Motor neuron (in vitro differentiated cells): ENCODE measurements at regions not wholly inside any gene's neighbourhood (a gene's known extent, or its start where the extent isn't known, plus 50 kb on each side); places are given as distances from the start of the nearest gene placed in this dataset.

Experiments
- ATAC-seq, 8 experiments: fragments of 200-7000 bp; cut with Tn5 transposase; replicated peaks in 6 of 8; 2 replicates each; pipeline ENCODE4 v1.8.0; 2021; ENCODE audit warnings: mild to moderate bottlenecking in 8 of 8, moderate library complexity in 8 of 8
- H3K27ac ChIP-seq, 2 donors: fragments of 250-450 bp; sonication (Bioruptor Pico); 2 replicates each; pipeline ENCODE4 v1.9.0; 2021; ENCODE audit warnings: antibody characterized with exemption in 2 of 2, mild to moderate bottlenecking in 2 of 2, moderate library complexity in 1 of 2
- H3K4me1 ChIP-seq, 2 donors: fragments of 250-450 bp; sonication (Bioruptor Pico); replicated peaks in 1 of 2; 2 replicates each; pipeline ENCODE4 v1.6.1; 2021; ENCODE audit warnings: antibody characterized with exemption in 2 of 2, mild to moderate bottlenecking in 2 of 2, moderate library complexity in 1 of 2
- H3K4me3 ChIP-seq, 5 donors: fragments of 250-450 bp; sonication (Bioruptor Pico); 2 replicates each; pipeline ENCODE4 v1.9.0; 2021; ENCODE audit warnings: antibody characterized with exemption in 5 of 5, mild to moderate bottlenecking in 5 of 5, moderate library complexity in 4 of 5
- WGBS, 10 experiments: fragments of 450-650 bp; shearing (Covaris generic); methylation state at CpG; one replicate each; pipeline ENCODE4 v1.0.0; 2022; 5-methylcytosine and 5-hydroxymethylcytosine counted together
- in situ Hi-C, 9 experiments: fragments of 400-800 bp; cut with MboI; loops; one replicate each; pipeline ENCODE4 v1.15.0; 2021; ENCODE audit warnings: low sequenced_read_pairs in 9 of 9, low pct_unique_long_range_greater_than_20kb in 2 of 9; ENCODE audit not compliant: unreplicated experiment in 9 of 9

DNA sequence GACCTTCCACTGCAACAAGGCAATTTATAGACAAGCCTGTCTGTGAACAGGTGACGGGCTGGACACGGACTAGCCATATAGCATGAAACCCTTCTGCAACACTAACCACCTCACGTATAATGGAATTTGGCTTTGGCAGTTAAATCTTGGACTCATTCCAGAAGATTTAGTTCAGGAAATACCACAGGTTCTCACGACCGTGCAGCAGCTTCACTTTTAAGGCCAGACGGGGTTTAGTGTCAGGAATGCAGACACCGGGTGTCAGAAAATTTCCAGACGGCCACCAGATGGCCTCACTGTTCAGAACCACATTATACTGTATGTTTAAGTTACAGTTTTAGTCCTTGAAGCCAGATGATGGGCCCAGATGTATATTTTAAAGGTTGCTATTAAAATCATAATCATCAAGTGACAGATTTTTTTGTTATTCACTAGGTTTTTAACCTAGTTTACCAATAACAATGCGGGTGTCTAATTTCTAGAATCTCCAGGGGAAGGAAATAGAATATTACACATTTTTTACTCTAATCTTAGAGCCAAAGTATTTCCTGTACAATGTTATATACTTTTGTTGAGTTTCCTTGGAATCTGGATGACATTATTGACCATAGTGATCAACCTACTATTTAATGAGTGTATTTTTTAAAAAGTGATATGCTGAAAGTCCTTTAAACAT, 90.5 kb upstream of the TMPO start:
- WGBS, 10 experiments, result 0 to 100% (median 20%) methylated on average over 1 to 9 of the region's 9 CpGs; no CpG with 5 or more reads in 1 of the 10 experiments
- Histone ChIP-seq H3K27ac (no peak overlapping the region), H3K4me1 (no peaks in the 10 kb centered on the region), H3K4me3 (no peak overlapping the region)
- in situ Hi-C loops, result no loop called here
- ATAC-seq, result peak; percentile 40 to 98 (median 71)

DNA sequence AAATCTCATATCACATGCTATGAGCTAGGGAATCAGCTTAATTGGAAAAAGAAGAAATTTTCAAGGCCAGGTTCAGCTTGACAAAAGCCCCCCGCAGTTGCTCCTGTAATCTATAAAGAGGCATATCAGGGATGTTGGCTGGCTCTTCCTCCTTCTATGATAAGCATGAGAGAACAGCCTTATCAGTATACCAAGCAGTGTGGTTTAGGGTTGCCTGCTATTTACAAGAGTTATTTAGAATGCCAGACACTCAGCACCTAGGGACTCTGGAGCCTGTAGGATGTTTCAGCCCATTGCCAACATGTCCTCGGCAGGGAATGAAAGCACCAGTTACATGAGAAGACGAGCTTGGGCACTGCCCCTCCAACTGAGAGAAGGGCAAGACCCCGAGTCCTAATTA, 89.5 kb upstream of the TMPO start:
- in situ Hi-C loops, result no loop called here
- H3K4me1 ChIP-seq, result no peaks in the 10 kb centered on the region
- WGBS, 10 experiments, result 21 to 84% (median 74%) methylated on average over 1 to 4 of the region's 4 CpGs; no CpG with 5 or more reads in 2 of the 10 experiments
- H3K27ac ChIP-seq, result no peak overlapping the region
- no peak overlapping the region for H3K4me3 ChIP-seq
- ATAC-seq, result no peak

DNA sequence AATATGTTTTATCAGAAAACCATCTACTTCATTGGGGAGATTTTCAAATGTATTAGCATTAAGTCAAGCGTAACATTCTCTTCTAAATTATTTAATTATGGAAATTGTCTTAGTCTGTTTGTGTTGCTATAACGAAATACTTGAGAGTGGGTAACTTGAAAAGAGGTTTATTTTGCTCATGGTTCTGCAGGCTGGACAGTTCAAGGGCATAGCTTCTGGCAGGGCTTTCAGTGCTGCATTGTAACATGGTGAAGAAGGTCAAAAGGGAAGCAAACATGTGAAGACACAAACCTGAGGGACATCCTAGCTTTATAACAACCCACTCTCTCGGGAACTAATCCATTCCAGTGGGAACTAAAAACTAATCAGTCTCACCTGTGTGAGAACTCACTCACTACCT, 84.3 kb upstream of the TMPO start:
- Histone ChIP-seq H3K27ac (no peak overlapping the region), H3K4me3 (no peak overlapping the region), H3K4me1 (no peaks in the 10 kb centered on the region)
- WGBS, 10 experiments, result 50 to 100% (median 85%) methylated on average over 1 to 3 of the region's 3 CpGs
- ATAC-seq, result no peak
- in situ Hi-C loops, result no loop called here

DNA sequence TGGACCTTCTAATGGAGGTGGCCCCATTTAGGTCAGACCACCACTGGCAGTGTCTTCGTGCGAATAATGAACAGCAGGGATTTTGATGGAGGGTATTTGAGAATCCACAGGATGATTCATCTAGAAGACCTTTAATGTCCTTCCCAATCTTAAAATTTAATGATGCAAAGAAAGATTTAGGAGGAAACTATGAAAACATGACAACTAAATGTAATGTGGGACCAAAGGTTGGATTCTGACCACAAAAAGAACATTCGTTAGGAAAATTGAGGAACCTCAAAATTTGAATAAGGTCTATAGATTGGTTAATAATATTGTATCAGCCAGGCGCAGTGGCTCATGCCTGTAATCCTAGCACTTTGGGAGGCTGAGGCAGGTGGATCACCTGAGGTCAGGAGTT, 78.2 kb upstream of the TMPO start:
- 67 to 100% (median 92%) methylated on average over 1 to 4 of the region's 4 CpGs; no CpG with 5 or more reads in 1 of the 10 experiments for WGBS, 10 experiments
- no peaks in the 10 kb centered on the region for H3K4me1 ChIP-seq
- in situ Hi-C loops, result no loop called here
- H3K4me3 ChIP-seq, result no peak overlapping the region
- no peak for ATAC-seq
- no peak overlapping the region for H3K27ac ChIP-seq

DNA sequence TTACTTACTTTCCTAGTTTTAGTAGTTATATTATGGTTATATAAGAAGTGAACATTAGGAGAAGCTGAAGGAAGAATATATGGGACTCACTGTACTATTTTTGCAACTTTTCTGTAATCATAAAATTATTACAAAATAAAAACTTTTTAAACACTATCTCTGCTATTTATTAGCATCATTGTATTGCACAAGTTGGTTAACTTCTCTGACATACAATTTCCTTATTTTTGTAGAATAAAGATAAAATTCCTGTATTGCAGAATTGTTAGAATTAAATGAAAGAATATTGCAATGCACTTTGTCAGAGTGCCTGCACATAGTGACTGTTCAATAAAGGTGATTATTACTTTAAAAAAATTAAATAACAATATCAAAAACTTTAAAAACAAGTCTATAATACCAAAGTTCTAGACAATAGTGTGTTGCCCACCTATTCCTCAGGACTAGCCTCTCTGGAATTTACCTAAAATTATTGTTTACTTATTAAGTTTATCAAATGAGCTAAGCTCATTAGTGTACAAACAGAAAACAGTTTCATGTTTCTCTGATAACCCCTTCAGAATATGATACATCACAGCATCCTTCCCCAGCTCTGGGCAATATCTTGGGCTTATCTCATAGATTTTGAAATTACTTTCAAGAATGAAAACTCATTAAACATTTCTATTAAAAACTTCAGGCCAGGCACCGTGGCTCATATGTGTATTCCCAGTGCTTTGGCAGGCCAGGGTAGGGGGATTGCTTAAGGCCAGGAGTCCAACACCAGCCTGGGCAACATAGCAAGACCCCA, 77.4 kb upstream of the TMPO start:
- ATAC-seq, result no peak
- in situ Hi-C loops, result no loop called here
- WGBS, 10 experiments, result 20 to 63% (median 57%) methylated on average over 1 of the region's 1 CpG; no CpG with 5 or more reads in 7 of the 10 experiments
- Histone ChIP-seq H3K4me1 (no peaks in the 10 kb centered on the region), H3K27ac (no peak overlapping the region), H3K4me3 (no peak overlapping the region)

DNA sequence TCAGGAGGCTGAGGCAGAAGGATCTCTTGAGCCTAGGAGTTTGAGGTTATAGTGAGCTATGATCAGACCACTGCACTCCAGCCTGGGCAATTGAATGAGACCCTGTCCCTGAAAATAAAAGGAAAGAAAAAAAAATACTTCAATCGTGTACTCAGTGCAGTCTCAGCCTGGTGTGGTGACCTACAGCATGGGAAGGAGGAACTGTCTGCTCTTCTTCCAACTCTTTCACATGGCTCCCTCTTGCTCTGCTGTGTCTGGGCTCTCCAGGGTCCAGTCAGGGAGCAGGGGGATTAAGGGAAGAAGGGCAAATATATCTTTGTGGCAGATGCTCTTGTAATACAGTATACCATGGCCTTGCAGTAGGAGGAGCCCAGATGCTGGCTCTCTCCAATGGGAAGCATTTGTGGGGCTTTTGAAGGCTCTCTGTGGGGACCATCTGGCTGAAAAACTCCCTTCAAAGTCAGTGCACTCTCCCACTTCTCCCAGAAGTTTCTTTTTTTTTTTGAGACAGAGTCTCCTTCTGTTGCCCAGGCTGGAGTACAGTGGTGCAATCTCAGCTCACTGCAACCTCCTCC, 76.6 kb upstream of the TMPO start:
- no peak overlapping the region for H3K4me3 ChIP-seq
- no peaks in the 10 kb centered on the region for H3K4me1 ChIP-seq
- no peak overlapping the region for H3K27ac ChIP-seq
- in situ Hi-C loops, result no loop called here
- WGBS, 10 experiments, result 0 to 43% (median 0%) methylated on average over 1 of the region's 1 CpG; no CpG with 5 or more reads in 7 of the 10 experiments
- no peak for ATAC-seq

DNA sequence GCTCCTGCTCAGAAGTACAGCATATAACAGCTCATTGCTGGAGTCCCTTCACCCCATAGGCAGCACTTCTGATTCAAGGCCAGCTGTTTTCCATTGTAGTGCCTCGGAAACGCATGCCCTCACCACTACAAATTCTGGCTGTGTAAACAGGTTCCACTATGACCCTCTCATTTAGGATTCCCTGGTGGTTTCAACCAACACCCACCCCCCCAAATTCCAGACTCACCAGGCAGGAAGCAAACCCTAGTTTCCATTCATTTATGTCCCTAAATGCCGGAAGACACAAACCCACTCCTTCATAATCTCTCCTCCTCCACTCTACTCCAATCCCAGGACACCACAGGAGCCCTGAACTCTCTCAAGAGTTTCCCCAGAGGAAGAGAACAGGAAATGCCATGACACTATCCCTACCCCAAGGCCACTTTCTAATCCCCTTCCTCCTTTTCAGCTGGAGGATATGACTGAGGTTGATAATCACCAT, 75.9 kb upstream of the TMPO start:
- peak in 3 of 8 experiments; percentile 31 to 55 (median 43) for ATAC-seq
- H3K4me1 ChIP-seq, result no peaks in the 10 kb centered on the region
- H3K4me3 ChIP-seq, result no peak overlapping the region
- in situ Hi-C loops, result no loop called here
- WGBS, 10 experiments, result 20 to 53% (median 33%) methylated on average over 1 to 3 of the region's 3 CpGs; no CpG with 5 or more reads in 6 of the 10 experiments
- H3K27ac ChIP-seq, result no peak overlapping the region

DNA sequence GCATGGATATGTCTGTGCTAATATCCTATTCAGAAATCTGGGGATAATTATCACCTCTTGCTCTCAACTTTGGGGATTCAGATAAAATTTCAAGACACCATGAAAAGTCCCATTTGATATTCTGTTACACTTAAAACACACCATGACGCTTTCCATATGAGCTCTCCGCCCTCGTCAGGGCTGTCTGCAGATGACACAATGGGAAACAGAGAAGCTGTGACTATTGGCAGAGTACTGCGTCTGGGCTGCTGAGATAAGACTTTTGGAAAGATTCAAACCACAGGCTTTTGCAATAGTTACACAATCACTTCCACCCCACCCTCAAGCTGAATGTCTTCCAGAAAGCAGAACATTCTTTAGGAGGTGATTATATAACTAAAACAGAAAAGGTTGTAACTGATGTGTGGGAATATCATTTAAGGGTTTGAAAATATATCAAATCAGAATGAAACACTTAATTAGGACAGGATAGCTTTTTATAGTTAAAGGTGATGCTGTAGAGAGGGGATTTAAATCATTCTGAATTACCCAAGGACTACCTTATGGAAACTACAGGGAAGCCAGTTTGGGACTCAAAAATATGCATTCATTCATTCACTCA, 75.3 kb upstream of the TMPO start:
- H3K4me3 ChIP-seq, result no peak overlapping the region
- in situ Hi-C loops, result no loop called here
- 0 to 95% (median 33%) methylated on average over 1 to 4 of the region's 4 CpGs; no CpG with 5 or more reads in 3 of the 10 experiments for WGBS, 10 experiments
- H3K4me1 ChIP-seq, result no peaks in the 10 kb centered on the region
- no peak overlapping the region for H3K27ac ChIP-seq
- peak in 3 of 8 experiments; percentile 84 to 98 (median 97) for ATAC-seq

DNA sequence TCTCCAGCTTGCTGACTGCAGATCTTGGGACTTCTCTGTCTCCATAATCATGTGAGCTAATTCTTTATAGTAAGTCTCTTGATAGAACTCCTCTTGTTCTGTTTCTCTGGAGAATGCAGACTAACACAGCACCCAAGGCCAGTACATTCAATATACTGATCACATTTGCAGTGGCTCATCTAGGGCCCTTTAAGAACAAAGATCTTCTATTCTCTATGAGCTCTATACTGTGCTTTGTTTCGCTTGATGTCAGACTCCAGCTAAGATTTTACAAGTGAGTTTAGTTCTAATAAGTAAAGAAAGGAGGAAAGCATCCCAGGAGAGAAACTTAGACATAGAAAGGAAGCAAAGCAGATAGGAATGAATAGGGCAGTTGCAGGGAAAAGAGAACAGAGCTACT, 69.3 kb upstream of the TMPO start:
- H3K27ac ChIP-seq, result no peak overlapping the region
- H3K4me1 ChIP-seq, result no peaks in the 10 kb centered on the region
- no peak overlapping the region for H3K4me3 ChIP-seq
- in situ Hi-C loops, result no loop called here
- no peak for ATAC-seq
- WGBS, 10 experiments, result 0 to 80% (median 67%) methylated on average over 1 of the region's 1 CpG; no CpG with 5 or more reads in 3 of the 10 experiments

DNA sequence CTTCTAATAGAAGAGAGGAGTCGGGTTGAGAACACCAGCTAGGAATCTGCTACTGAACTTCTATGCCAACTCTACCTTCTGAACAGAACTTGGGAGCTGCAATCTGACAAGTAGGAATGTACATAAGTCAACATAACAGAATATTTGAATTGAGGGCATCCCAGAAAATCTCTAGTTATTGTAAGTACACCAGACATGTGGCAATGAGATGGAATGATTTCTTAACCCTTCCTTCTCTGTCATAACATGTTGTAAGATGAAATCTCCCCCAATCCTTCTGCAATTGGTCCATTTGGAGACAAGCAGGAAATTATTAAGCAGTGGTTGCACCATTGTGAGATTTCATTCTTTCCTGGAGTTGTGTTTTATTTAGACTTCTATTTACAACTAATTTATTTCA, 68.7 kb upstream of the TMPO start:
- peak in 1 of 8 experiments; percentile 59 for ATAC-seq
- WGBS, 10 experiments, result 0 to 86% (median 0%) methylated on average over 1 of the region's 1 CpG; no CpG with 5 or more reads in 5 of the 10 experiments
- in situ Hi-C loops, result no loop called here
- Histone ChIP-seq H3K4me1 (no peaks in the 10 kb centered on the region), H3K4me3 (no peak overlapping the region), H3K27ac (no peak overlapping the region)

DNA sequence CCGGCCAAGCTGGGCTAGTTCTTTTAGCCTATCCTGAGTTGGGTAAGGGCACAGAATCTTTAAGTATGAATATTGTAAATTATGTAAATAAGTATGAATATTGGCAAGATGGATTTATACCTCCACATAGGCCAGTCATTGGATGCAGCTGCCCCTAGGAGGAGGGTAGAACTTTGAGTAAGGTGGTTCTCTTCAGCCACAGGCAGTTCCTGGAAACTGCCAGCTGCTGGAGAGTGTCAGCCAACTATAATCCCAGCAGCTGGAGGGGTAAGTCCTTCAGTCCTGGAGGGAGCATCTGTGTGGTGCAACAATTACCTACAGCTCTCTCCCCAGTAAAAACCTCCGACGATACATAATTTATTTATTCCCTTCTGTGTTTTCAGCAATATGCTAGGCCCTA, 65.8 kb upstream of the TMPO start:
- 64 to 95% (median 84%) methylated on average over 2 to 3 of the region's 3 CpGs; no CpG with 5 or more reads in 2 of the 10 experiments for WGBS, 10 experiments
- Histone ChIP-seq H3K4me1 (no peaks in the 10 kb centered on the region), H3K4me3 (no peak overlapping the region), H3K27ac (no peak overlapping the region)
- in situ Hi-C loops, result no loop called here
- peak in 2 of 8 experiments; percentile 53 to 95 for ATAC-seq

DNA sequence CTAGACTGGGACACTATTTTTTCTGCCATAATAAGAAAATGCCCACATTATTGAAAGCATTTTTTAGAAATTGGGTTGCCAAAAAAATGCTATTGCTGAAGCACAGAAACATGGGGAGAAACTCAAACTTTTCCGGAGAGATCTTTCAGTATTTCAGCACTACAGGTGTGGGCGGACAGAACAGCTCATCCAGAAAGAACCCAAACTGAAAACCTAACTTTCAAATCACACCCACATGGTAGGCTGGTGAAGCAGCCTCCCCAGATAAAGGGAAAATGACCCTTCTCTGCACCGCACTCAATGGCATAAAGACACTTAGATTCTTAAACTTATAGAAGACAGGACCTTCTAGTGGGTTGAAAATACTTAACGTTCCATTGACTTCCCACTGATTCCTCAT, 62.3 kb upstream of the TMPO start:
- Histone ChIP-seq H3K4me3 (no peak overlapping the region), H3K27ac (no peak overlapping the region), H3K4me1 (no peaks in the 10 kb centered on the region)
- no peak for ATAC-seq
- in situ Hi-C loops, result no loop called here
- WGBS, 10 experiments, result 23 to 100% (median 95%) methylated on average over 1 to 4 of the region's 4 CpGs; no CpG with 5 or more reads in 1 of the 10 experiments

DNA sequence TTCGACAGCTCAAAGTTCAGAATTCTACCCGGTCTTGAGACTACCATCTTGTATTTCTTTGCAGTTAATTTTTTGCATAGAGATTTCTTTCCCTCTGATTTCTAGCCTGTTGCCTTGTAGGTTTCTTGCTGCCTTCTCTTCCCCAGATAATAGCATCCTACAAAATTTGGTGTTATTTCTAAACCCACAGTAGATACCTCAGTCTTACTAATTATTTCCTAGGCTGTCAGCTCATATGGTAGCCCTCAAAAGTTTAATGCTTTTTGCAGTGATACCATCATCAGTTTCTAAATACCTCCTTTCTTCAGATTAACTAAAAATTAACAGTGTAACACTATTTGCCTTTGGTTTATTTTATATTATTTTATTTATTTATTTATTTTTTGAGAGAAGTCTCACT, 61.9 kb upstream of the TMPO start:
- WGBS, 10 experiments, result 14 to 95% (median 78%) methylated on average over 1 to 2 of the region's 2 CpGs; no CpG with 5 or more reads in 1 of the 10 experiments
- ATAC-seq, result no peak
- Histone ChIP-seq H3K4me3 (no peak overlapping the region), H3K27ac (no peak overlapping the region), H3K4me1 (no peaks in the 10 kb centered on the region)
- in situ Hi-C loops, result no loop called here
